Transverse colon (tissue), 4 donors: ENCODE measurements at regions not wholly inside any gene's neighbourhood (a gene's known extent, or its start where the extent isn't known, plus 50 kb on each side); places are given as distances from the start of the nearest gene placed in this dataset.

Experiments used
- DNase-seq: peaks from one replicate; pipeline ENCODE4 v3.0.0-alpha.2; 2019
- H3K27ac ChIP-seq, 4 donors: fragments of 200-600 bp; sonication (generic); 2 replicates each; pipeline ENCODE4 v1.5.1; 2016 to 2018; ENCODE audit warnings: inconsistent platforms in 4 of 4
- H3K27me3 ChIP-seq: fragments of 200-600 bp; sonication (generic); 2 replicates; pipeline ENCODE4 v1.5.1; 2017; ENCODE audit warnings: inconsistent platforms
- H3K36me3 ChIP-seq, 4 donors: fragments of 200-600 bp; sonication (generic); 2 replicates each; pipeline ENCODE4 v1.5.1; 2017 to 2019; ENCODE audit warnings: inconsistent platforms in 4 of 4
- H3K4me1 ChIP-seq, 4 donors: fragments of 200-600 bp; sonication (generic); 2 replicates each; pipeline ENCODE4 v1.5.1; 2017 to 2020; ENCODE audit warnings: inconsistent platforms in 4 of 4
- H3K4me3 ChIP-seq, 4 donors: fragments of 200-600 bp; sonication (generic); 1 replicate in 1 of 4; 2 replicates in 3 of 4; pipeline versions ENCODE4 v1.5.1 to v1.6.1; 2017 to 2019; ENCODE audit warnings: inconsistent platforms in 4 of 4
- H3K9me3 ChIP-seq, 2 donors: fragments of 200-600 bp; sonication (generic); 2 replicates each; pipeline ENCODE4 v1.5.1; 2017 to 2019; ENCODE audit warnings: inconsistent platforms in 2 of 2
- CTCF ChIP-seq, 5 experiments: fragments of 200-600 bp in 3 of 5; fragments of 450-650 bp in 2 of 5; sonication (generic) in 3 of 5; IDR thresholded peaks; 1 replicate in 2 of 5; 2 replicates in 3 of 5; pipeline ENCODE4 v1.5.1; 2016 to 2017; ENCODE audit warnings: antibody characterized with exemption in 5 of 5, inconsistent platforms in 3 of 5, mild to moderate bottlenecking in 2 of 5, moderate library complexity in 1 of 5
- EP300 ChIP-seq: sonication (generic); formaldehyde crosslinking; IDR thresholded peaks from one replicate; pipeline ENCODE4 v1.6.1; 2017; ENCODE audit warnings: antibody characterized with exemption, low read depth
- POLR2A ChIP-seq: fragments of 450-650 bp; IDR thresholded peaks from one replicate; pipeline ENCODE4 v1.6.1; 2016; ENCODE audit warnings: antibody characterized with exemption, mild to moderate bottlenecking, moderate library complexity
- POLR2AphosphoS5 ChIP-seq, 3 donors: sonication (generic); formaldehyde crosslinking; IDR thresholded peaks; one replicate each; pipeline ENCODE4 v1.6.1; 2016; ENCODE audit warnings: antibody characterized with exemption in 3 of 3
- whole genome bisulfite sequencing, 2 donors: methylation state at CpG; one replicate each; pipeline ENCODE4 v1.1.5; 2018; ENCODE audit warnings: low coverage in 1 of 2; 5-methylcytosine and 5-hydroxymethylcytosine counted together
- in situ Hi-C, 4 donors: fragments of 200-750 bp; cut with MboI; loops; one replicate each; pipeline versions ENCODE4 v1.15.0 to v1.15.1; 2017; ENCODE audit warnings: low sequenced_read_pairs in 3 of 4, low pct_ligation_motif_present in 1 of 4, low pct_unique_long_range_greater_than_20kb in 1 of 4
- intact Hi-C: fragments of 100-400 bp; cut with DNase I; formaldehyde crosslinking; loops from one replicate; pipeline ENCODE4 v1.15.1; 2023; ENCODE audit warnings: low total_unique reads

- Histone ChIP-seq H3K36me3 (no peaks in the 10 kb centered on the region), H3K27me3 (no peaks in the 10 kb centered on the region), H3K9me3 (no peaks in the 10 kb centered on the region), H3K4me1 (no peaks in the 10 kb centered on the region), H3K4me3 (no peak overlapping the region), H3K27ac (no peak overlapping the region)
- intact Hi-C loops: no loop called here
- DNase-seq: no peak
- TF ChIP-seq POLR2AphosphoS5 (IDR thresholded peaks at IDR 0.05) (no peak), EP300 (no peak), POLR2A (no peak), CTCF (IDR thresholded peaks at IDR 0.05) (no peak)
- in situ Hi-C loops: no loop called here
Measured at GRCh38 chr13:63433546-63434150, 2018.0 kb upstream of the PCDH20 start.

- Histone ChIP-seq H3K36me3 (no peaks in the 10 kb centered on the region), H3K4me3 (no peak overlapping the region), H3K9me3 (no peaks in the 10 kb centered on the region), H3K4me1 (no peaks in the 10 kb centered on the region), H3K27ac (no peak overlapping the region), H3K27me3 (no peaks in the 10 kb centered on the region)
- no peak for TF ChIP-seq CTCF (IDR thresholded peaks at IDR 0.05)
- no peak for TF ChIP-seq POLR2A
- no peak for TF ChIP-seq EP300
- TF ChIP-seq POLR2AphosphoS5 (IDR thresholded peaks at IDR 0.05): no peak
- intact Hi-C loops: no loop called here
- 92 to 96% methylated on average over 1 to 2 of the region's 2 CpGs for WGBS, 2 donors
- DNase-seq: no peak
- in situ Hi-C loops: no loop called here
Measured at GRCh38 chr13:63427170-63427569, 2011.5 kb upstream of the PCDH20 start.

- intact Hi-C loops: no loop called here
- Histone ChIP-seq H3K27ac (no peak overlapping the region), H3K4me3 (no peak overlapping the region), H3K36me3 (no peaks in the 10 kb centered on the region), H3K27me3 (no peaks in the 10 kb centered on the region), H3K4me1 (no peaks in the 10 kb centered on the region), H3K9me3 (no peaks in the 10 kb centered on the region)
- TF ChIP-seq EP300 (no peak), POLR2A (no peak)
- DNase-seq: no peak
- in situ Hi-C loops: no loop called here
- WGBS, 2 donors: 38 to 51% methylated on average over 2 of the region's 2 CpGs
Measured at GRCh38 chr13:63425131-63425530, 2009.5 kb upstream of the PCDH20 start.

- Histone ChIP-seq H3K27me3 (no peaks in the 10 kb centered on the region), H3K4me3 (no peak overlapping the region), H3K9me3 (no peaks in the 10 kb centered on the region), H3K4me1 (no peaks in the 10 kb centered on the region), H3K36me3 (no peaks in the 10 kb centered on the region), H3K27ac (no peak overlapping the region)
- in situ Hi-C loops: no loop called here
- DNase-seq: no peak
- intact Hi-C loops: no loop called here
- 67% methylated on average over 3 of the region's 3 CpGs for WGBS, 2 donors
- TF ChIP-seq EP300: no peak
- no peak for TF ChIP-seq CTCF (IDR thresholded peaks at IDR 0.05)
- TF ChIP-seq POLR2A: no peak
- no peak for TF ChIP-seq POLR2AphosphoS5 (IDR thresholded peaks at IDR 0.05)
Measured at GRCh38 chr13:63421123-63421522, 2005.5 kb upstream of the PCDH20 start.

- no peak overlapping the region for H3K27ac ChIP-seq
- in situ Hi-C loops (no loop called here), intact Hi-C loops (no loop called here)
- no peak for DNase-seq
- H3K4me1 ChIP-seq: no peaks in the 10 kb centered on the region
- no peak overlapping the region for H3K4me3 ChIP-seq
- H3K27me3 ChIP-seq: no peaks in the 10 kb centered on the region
- TF ChIP-seq EP300 (no peak), POLR2A (no peak), CTCF (IDR thresholded peaks at IDR 0.05) (no peak), POLR2AphosphoS5 (IDR thresholded peaks at IDR 0.05) (no peak)
- no peaks in the 10 kb centered on the region for H3K9me3 ChIP-seq
- no peaks in the 10 kb centered on the region for H3K36me3 ChIP-seq
Measured at GRCh38 chr13:63420685-63421084, 2005.0 kb upstream of the PCDH20 start.
